Right renal pelvis (tissue), 4 donors: ENCODE measurements at regions not wholly inside any gene's neighbourhood (a gene's known extent, or its start where the extent isn't known, plus 50 kb on each side); places are given as distances from the start of the nearest gene placed in this dataset.
A peak's percentile ranks its signal among the peaks of the same experiment; 100 is the strongest.
"Not testable (repeated sequence)": the region's sequence is repeated elsewhere in the genome, so short reads cannot be mapped to it uniquely, and the experiment has no call there.

Source experiments
- DNase-seq, 4 donors: peaks; one replicate each; pipeline ENCODE4 v3.0.0-alpha.2; 2013; ENCODE audit warnings: low read depth in 4 of 4, low spot score in 3 of 4, missing footprints in 1 of 4

DNA sequence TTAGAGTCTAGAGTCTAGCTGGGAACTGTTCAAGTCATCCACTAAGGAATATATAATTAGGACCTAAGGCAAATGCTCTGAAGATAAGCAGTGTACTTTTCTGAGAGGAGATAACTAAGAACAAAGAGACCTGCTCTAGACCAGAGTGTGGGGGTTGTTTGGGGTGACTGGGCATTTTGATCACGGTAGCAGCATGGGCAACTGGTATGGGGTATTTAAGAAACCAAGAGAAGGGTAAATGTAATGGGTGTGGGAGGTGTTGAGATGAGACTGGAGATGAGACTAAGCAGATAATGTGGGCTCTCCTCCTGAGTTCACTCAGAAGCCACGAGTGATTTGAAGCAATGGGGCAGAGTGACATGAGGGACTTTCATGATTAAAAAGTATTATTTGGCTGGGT is 1082.9 kb downstream of the GATA3 start:
- no peak for DNase-seq

DNA sequence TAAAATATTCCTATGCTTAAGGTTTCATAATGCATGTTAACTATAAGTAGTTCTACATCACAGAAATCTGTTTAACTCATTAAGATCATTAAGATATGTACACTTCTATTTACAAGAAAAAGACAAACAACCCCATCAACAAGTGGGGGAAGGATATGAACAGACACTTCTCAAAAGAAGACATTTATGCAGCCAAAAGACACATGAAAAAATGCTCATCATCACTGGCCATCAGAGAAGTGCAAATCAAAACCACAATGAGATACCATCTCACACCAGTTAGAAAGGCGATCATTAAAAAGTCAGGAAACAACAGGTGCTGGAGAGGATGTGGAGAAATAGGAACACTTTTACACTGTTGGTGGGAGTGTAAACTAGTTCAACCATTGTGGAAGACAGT is 1084.3 kb downstream of the GATA3 start:
- not testable (repeated sequence) for DNase-seq

DNA sequence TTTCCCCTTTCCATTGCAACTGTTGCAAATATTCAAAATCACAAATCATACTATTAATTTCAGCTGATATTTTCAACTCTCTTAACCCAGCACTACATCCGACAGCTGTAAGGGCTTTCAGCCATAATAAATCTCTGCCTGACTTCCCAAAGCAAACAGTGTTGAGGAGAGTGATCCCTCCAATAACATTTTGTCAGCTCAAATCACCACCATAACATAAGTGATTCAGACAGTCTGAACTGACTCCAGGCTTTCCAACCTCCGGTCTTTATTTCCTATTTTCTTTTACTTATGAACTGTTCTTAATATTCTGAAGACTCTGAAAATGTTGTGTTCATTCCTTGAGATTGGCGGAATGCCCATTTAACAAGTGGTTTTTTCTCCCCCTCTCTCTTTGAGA is 1085.9 kb downstream of the GATA3 start:
- DNase-seq, result peak in 2 of 4 donors; percentile 5 to 14

DNA sequence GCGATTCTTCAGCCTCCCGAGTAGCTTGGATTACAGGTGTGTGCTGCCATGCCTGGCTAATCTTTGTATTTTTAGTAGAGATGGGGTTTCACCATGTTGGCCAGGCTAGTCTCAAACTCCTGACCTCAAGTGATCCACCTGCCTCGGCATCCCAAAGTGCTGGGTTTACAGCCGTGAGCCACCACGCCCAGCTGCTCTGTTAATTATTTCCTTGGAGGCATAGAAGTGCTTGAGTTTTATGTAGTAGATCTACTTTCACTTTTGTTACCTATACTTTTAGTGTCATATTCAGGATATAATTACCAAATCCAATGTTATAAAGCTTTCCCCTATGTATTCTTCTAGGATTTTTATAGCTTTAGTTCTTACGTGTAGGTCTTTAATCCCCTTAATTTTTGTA is 1093.0 kb downstream of the GATA3 start:
- DNase-seq, result no peak

DNA sequence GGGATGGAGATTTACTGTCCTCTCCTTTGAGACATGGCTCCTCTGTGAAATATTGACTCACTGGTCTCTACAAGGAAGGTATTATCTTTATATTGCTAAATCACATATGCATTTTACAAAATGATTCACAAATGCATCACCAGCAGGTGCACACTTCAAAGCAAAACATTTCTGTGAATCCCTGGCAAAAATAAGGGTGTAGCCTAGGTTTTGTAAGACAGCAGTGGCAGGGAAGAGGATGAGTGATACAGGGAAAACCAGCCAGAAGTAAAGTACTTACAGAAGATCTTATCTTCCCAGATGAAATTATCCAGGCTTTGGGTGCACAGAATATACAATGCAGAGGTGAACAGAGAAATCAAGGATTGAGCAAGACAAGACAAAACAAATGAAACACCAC is 1094.6 kb downstream of the GATA3 start:
- DNase-seq, result no peak

DNA sequence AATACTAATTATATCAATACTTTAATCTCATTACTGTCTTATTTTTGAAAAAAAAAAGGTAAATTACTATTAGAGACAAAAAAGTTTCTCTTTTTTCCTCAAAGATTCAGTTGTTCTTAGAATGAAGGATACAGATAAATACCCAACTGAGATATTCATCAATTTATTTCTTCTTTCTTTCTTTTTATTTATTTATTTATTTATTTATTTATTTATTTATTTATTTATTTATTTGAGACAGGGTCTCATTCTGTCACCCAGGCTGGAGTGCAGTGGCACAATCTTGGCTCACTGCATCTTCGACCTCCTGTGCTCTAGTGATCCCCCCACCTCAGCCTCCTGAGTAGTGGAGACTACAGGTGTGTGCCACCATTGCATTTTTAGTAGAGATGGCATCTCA is 1098.6 kb downstream of the GATA3 start:
- DNase-seq, result not testable (repeated sequence)

DNA sequence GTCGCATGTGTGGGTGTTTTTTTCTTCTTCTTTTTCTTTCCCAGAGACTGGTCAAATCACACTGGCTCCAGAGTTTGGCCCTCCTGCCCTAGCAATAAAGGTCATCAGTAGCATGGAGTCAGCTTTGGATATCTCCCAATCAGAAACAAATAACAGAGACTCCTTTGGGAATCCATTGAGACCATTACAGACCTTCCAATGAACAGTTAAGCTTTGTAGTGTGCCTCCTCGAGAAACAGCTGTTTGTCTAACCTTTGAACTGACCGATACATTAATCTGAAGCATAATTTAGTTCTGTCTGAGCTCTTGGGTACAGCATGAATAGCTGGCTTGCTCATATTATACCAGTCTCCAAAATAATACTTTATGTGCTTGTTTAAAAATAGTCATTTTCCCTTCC is 1103.2 kb downstream of the GATA3 start:
- DNase-seq, result no peak

DNA sequence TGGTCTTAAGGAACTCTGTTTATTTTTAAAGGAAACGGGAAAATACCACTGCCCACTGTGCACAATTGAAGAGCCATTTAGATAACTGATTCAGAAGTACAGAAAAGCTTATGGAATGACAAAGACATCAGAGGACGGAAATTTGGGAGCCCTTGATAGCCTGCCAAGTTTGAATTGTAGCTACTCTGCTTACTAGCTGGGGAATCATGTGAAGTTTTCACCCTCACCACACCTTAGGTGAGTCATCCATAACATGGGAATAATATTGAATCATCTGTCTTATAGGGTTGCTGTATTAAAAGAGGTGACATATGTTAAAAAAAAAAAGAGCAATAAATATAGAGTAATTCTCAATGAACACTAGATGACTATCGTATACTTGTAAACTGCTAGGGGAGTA is 1104.2 kb downstream of the GATA3 start:
- DNase-seq, result no peak

DNA sequence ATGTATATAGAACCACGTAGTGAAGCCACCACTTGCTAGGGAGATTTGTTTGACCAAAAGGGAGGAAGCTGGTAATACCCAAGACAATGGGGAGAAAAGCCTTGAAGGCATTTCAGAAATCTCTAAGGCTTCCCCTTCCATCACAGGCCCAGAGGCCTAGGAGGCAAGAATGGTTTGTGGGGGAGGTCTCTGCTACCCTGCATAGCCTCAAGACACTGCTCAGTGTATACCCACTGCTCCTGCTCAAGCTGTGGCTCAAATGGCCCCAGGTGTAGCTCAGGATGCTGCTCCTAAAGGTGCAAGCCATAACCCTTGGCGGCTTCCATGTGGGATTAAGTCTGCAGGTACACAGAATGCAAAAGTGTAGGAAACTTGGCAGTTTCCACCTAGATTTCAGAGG is 1105.8 kb downstream of the GATA3 start:
- no peak for DNase-seq

DNA sequence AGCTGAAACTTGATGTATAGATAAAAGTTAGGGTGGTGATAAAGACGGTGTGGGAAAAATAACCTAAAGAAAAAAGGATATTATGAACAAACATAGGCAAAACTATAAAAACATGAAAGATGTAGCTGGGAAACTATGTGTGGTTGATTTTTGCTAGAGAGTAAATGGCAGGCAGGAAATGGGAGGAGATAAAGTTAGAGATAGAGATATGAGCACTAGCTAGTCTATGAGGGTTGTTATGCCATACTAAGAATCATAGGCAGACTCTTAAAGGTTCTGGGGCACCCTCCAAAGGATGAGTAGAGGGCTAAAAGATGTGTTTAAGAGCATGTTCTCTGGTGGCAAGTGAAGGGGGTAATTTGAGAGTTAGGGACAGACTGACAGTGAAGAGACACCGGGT is 1109.2 kb downstream of the GATA3 start:
- DNase-seq, result no peak

DNA sequence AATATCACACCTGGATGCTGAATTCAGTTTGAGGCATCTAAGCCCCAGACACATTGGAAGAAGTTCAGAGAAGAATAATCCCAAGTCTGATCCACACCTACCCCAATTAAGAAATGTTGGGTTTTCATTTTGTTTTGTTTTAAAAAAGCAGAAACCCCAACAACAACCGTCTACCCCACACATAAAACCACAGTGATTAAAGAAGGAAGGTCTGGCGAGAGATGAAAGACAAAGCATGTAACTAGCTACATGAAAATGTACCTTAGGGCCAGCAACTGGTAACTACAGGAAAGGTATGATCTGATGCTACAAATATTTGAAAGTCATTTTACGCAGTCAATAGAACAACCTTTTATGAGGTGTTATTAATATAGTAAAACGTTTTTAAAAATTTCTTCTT is 1112.3 kb downstream of the GATA3 start:
- no peak for DNase-seq

DNA sequence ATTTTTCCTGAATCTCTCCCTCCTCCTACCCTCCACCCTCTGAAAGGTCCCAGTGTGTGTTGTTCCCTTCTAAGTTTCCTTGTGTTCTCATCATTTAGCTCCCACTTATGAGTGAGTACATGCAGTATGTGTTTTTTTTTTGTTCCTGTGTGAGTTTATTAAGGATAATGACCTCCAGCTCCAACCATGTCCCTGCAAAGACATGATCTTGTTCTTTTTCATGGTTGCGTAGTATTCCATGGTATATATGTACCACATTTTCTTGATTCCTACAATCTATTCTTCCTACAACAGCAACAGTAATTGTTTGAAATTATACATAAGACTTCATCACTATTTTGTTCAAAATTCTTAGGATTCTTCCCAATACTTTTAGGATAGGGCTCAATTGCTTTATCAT is 1117.8 kb downstream of the GATA3 start:
- DNase-seq, result no peak

DNA sequence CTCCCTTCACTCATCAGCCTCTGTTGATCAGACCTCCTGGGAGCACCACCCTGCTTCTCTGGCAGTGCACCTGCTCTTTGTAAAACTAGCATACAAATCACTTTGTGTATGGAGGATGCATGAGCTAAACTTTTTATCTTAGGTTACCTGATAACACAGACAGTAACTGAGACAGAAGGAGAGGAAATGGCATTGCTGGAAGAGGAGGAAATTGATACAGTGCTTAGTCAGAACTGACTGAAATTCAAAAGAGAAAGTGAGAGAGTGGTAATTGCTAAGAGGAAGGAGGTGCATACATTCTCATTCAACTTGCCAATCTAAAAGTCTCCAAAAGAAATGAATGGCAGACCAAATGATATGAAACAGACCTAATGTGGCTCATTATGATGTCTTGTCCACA is 1120.7 kb downstream of the GATA3 start:
- no peak for DNase-seq

DNA sequence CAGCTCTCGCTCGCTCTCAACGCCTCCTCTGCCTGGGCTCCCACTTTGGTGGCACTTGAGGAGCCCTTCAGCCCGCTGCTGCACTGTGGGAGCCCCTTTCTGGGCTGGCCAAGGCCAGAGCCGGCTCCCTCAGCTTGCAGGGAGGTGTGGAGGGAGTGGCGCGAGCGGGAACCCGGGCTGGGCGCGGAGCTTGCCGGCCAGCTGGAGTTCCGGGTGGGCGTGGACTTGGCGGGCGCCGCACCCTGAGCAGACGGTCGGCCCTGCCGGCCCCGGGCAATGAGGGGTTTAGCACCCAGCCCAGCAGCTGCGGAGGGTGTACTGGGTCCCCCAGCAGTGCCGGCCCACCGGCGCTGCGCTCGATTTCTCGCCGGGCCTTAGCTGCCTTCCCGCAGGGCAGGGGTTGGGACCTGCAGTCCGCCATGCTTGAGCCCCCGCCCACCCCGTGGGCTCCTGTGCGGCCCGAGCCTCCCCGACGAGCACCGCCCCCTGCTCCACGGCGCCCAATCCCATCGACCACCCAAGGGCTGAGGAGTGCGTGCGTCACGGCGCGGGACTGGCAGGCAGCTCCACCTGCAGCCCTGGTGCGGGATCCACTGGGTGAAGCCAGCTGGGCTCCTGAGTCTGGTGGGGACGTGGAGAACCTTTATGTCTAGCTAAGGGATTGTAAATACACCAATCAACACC is 1128.9 kb downstream of the GATA3 start:
- not testable (repeated sequence) for DNase-seq

DNA sequence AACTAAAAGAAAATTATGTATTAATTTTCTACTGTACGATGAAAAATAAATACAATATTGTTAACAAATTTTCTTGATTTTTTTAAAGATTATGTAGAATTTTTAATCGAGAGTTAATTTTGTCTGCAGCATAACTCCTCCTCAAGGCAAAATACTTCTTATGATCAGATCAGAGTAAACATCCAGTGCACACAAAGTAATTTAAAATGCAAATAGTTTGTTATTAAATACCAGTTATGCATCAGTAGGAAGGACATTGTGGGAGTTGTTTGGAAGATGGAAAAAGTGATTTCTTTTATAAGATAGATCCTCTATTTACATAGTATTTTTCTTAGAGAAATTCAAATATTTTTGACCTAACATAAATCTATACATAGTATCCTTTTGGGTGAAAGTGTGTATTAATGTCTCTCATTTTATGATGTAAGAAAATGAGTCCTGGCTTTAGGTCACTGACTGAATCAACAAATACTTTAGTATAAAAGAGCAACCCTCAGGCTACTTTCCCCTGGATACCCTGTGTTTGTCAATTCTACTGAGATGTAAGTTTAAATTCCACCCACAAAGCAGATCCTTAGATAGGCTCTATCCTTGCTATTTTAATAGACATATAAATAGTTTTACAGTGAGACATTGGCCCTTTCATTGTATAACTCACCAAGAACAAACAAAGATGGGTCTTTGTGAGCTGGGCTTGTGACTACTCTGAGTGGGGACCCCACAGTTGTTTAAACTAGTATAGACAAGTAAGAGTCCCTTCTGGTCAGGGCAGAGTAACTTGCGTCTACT is 1133.7 kb downstream of the GATA3 start:
- no peak for DNase-seq

DNA sequence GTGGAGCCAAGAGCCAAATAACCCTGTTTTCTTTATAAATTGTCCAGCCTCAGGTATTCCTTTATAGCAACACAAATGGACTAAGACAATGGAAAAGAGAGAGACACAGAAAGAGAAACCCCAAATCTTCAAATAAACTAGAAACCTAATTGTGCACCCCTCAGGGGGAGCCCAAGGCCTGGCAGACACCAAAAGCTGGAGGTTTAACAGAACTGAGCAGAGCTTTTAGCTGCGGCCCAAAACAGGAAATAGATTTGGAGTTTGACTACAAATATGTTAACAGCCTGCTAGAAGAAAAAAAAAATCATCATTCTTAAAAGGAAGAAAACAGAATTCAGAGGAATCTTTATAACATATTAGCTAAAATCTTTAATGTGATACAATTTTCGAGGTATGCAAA is 1135.0 kb downstream of the GATA3 start:
- no peak for DNase-seq

DNA sequence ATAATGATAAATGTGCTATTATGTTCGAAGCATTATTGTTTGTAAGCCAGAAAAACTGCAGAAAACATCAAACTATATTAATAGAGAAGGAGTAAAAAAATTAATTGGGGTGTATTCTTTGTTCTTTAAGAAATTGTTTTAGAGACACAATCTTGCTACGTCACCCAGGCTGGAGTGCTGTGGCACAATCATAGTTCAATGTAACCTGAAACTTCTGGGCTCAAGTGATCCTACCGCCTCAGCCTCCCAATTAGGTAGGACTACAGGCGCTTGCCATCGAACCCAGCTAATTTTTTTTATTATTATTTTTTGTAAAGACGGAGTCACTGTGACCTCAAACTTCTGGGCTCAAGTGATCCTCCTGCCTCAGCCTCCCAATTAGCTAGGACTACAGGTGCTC is 1138.6 kb downstream of the GATA3 start:
- DNase-seq, result no peak

DNA sequence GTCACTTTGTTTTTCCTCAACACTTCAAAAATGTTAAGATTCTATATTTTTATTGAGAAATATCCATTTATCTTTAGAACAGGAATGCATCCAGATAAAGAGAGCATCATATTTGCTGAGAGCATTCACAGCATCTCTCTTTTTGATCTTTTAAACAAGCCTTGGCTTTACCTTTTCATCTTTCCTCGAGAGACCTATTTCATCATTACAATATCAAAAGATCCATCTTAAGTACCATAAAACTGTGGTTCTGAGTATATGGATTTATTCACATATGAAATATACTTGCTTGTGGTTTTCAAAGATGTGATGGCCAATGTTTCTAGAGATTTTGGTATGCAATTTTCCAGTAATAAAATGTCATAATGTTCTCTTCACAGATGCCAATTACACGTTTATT is 1140.9 kb downstream of the GATA3 start:
- no peak for DNase-seq

DNA sequence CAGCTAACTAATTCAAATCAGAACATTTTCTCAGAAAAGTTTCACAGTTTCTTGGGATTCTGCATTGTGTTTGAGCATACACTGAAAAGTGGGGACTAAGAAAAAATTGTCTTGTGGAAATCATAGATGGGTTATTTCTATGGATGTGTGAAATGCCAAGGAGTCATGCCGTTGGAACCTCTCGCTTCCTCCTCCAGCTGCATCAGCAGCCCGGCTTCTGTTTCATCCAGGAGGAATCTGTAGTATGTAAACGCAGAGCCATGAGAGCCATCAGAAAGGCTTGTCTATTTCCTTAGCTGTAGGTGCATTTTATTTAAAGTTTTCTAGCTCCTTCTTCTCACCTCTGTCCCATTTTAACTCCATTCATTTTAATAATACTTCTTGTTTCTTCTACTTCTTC is 1144.1 kb downstream of the GATA3 start:
- DNase-seq, result no peak

DNA sequence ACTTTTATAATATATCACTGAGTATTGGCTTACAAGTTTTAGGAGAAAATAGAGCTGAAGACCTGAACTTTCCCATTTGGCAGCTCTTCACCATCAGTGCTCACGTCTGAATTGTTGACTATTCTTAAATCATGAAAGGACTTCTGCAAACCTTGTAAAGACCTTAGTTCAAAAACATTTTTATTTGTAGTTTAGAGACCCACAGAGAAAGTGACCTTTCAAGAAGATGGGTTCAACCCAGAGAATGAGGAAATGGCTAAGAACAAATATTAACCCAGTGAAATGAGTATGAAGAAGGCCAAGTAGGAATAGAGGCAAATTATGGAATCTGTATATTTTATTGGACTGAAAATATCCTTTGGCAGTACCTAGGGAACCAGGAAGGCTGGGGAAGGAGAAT is 1151.1 kb downstream of the GATA3 start:
- DNase-seq, result no peak

DNA sequence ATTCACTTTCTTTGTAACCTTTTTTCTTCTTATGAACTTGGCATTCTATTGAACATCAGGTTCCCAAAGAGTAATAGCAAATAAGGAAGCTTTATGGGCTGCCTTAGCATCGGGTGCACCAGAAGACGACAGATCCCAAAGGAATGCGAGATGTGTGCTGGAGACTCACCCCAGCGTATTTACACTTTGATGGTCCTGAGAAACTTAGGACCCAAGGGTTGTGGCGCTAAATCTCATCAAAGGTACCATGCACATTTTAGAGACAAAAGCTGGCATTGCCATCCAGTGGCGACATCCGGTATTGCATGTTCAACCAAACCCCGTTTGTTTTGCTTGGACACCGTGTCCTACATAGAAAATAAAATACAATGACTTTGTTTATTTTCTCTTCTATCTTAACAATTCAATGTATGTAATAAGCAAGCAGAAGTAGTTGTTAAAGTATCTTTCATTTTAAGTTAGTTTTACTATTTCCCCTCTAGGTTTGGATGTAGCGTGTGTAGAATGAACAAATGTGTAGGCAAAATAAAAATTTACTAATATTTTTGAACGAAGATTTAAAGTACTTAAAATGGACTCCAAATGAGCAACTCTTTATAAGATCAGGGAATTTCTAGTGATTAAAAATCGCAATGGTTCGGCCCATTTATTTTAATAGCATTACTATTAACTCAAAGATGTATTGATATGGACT is 1154.8 kb downstream of the GATA3 start:
- DNase-seq, result peak; percentile 53 to 71 (median 63)

DNA sequence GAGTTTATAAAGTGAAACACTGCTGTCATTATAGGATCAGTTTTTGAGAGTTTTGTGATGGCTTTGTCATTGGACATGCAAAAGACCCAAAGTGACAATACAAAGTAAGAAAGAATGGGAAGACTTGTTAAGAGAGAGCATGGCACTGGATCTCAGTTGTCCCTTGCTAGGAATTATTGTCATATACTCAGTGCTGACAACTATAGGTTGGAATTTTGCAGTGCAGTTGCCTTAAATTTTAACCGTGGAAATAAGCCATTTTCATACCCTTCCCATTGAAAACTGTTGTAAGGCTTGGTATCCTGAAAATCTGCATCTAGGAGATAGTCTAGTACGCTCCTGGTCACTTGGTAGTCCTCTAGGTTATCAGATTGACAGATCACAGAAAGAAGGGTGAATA is 1156.7 kb downstream of the GATA3 start:
- no peak for DNase-seq
